CD14-positive monocyte (primary cell): ENCODE measurements at regions not wholly inside any gene's neighbourhood (a gene's known extent, or its start where the extent isn't known, plus 50 kb on each side); places are given as distances from the start of the nearest gene placed in this dataset.

Source experiments
- DNase-seq, 3 donors: peaks; one replicate each; pipeline ENCODE4 v3.0.0-alpha.2; 2011 to 2022
- H2AFZ ChIP-seq: 2 replicates; pipeline ENCODE4 v1.6.0; 2012; ENCODE audit warnings: mild to moderate bottlenecking, low read depth, low read length, inconsistent platforms; ENCODE audit not compliant: insufficient read depth, poor library complexity, severe bottlenecking
- H3K27ac ChIP-seq, 2 donors: 1 replicate in 1 of 2; 2 replicates in 1 of 2; pipeline ENCODE4 v1.5.1; 2012 to 2013; ENCODE audit warnings: low read length in 2 of 2, control low read depth in 1 of 2, inconsistent platforms in 1 of 2, low read depth in 1 of 2, mild to moderate bottlenecking in 1 of 2
- H3K27me3 ChIP-seq, 2 donors: one replicate each; pipeline versions ENCODE4 v1.6.0 to v1.6.1; 2011 to 2013; ENCODE audit warnings: low read length in 2 of 2; ENCODE audit not compliant: control insufficient read depth in 2 of 2, insufficient read depth in 2 of 2
- H3K36me3 ChIP-seq, 2 donors: replicated peaks in 1 of 2; 1 replicate in 1 of 2; 2 replicates in 1 of 2; pipeline versions ENCODE4 v1.5.1 to v1.6.1; 2012 to 2013; ENCODE audit warnings: low read length in 2 of 2, control low read depth in 1 of 2, inconsistent platforms in 1 of 2, mild to moderate bottlenecking in 1 of 2; ENCODE audit not compliant: insufficient read depth in 2 of 2, control insufficient read depth in 1 of 2
- H3K4me1 ChIP-seq, 2 donors: 1 replicate in 1 of 2; 2 replicates in 1 of 2; pipeline versions ENCODE4 v1.5.1 to v1.6.1; 2012 to 2013; ENCODE audit warnings: low read length in 2 of 2, control low read depth in 1 of 2, inconsistent platforms in 1 of 2, mild to moderate bottlenecking in 1 of 2, moderate library complexity in 1 of 2; ENCODE audit not compliant: insufficient read depth in 2 of 2, control insufficient read depth in 1 of 2
- H3K4me2 ChIP-seq: replicated peaks from 2 replicates; pipeline ENCODE3; 2012; ENCODE audit warnings: low read length, moderate library complexity, mild to moderate bottlenecking; ENCODE audit not compliant: poor library complexity, severe bottlenecking; ENCODE audit errors: extremely low read depth
- H3K4me3 ChIP-seq, 3 experiments: fragments of 200-600 bp in 1 of 3; sonication (generic) in 1 of 3; replicated peaks in 1 of 3; 1 replicate in 2 of 3; 2 replicates in 1 of 3; pipeline ENCODE4 v1.5.1; 2011 to 2013; ENCODE audit warnings: low read length in 3 of 3, mild to moderate bottlenecking in 3 of 3, control low read depth in 2 of 3, low read depth in 2 of 3, inconsistent platforms in 1 of 3, moderate library complexity in 1 of 3
- H3K79me2 ChIP-seq: 2 replicates; pipeline ENCODE4 v1.6.0; 2012; ENCODE audit warnings: mild to moderate bottlenecking, control low read depth, inconsistent platforms, low read length, moderate library complexity; ENCODE audit not compliant: insufficient read depth
- H3K9ac ChIP-seq: 2 replicates; pipeline ENCODE4 v1.6.0; 2017; ENCODE audit warnings: low read length, mild to moderate bottlenecking; ENCODE audit not compliant: insufficient read depth, poor library complexity, severe bottlenecking
- H3K9me3 ChIP-seq, 2 donors: replicated peaks in 1 of 2; 1 replicate in 1 of 2; 2 replicates in 1 of 2; pipeline versions ENCODE4 v1.5.1 to v1.6.1; 2012 to 2013; ENCODE audit warnings: low read length in 2 of 2, control low read depth in 1 of 2; ENCODE audit not compliant: control insufficient read depth in 1 of 2, insufficient read depth in 1 of 2
- H4K20me1 ChIP-seq: 2 replicates; pipeline ENCODE4 v1.6.0; 2012; ENCODE audit warnings: mild to moderate bottlenecking, low read length, control low read depth, moderate library complexity; ENCODE audit not compliant: insufficient read depth
- H3K27ac Mint-ChIP-seq, 7 donors: one replicate each; pipeline ENCODE4 v1.8.0; 2020; ENCODE audit warnings: mild to moderate bottlenecking in 7 of 7, mixed read lengths in 7 of 7, moderate library complexity in 6 of 7, inconsistent platforms in 2 of 7
- H3K27me3 Mint-ChIP-seq, 3 donors: one replicate each; pipeline ENCODE4 v1.8.0; 2021 to 2022; ENCODE audit warnings: low read depth in 3 of 3, mild to moderate bottlenecking in 3 of 3, mixed read lengths in 3 of 3, moderate library complexity in 3 of 3, inconsistent platforms in 1 of 3
- H3K36me3 Mint-ChIP-seq, 2 donors: one replicate each; pipeline ENCODE4 v1.8.0; 2020; ENCODE audit warnings: mixed read lengths in 2 of 2, inconsistent platforms in 1 of 2, mild to moderate bottlenecking in 1 of 2
- H3K4me1 Mint-ChIP-seq: one replicate; pipeline ENCODE4 v1.8.0; 2020; ENCODE audit warnings: mild to moderate bottlenecking, mixed read lengths
- H3K4me3 Mint-ChIP-seq, 2 donors: one replicate each; pipeline ENCODE4 v1.8.0; 2020; ENCODE audit warnings: mild to moderate bottlenecking in 2 of 2, mixed read lengths in 2 of 2, moderate library complexity in 1 of 2
- H3K9me3 Mint-ChIP-seq, 7 donors: one replicate each; pipeline ENCODE4 v1.8.0; 2020 to 2022; ENCODE audit warnings: mixed read lengths in 7 of 7, mild to moderate bottlenecking in 6 of 7, moderate library complexity in 6 of 7, inconsistent platforms in 2 of 7
- WGBS: methylation state at CpG from one replicate; pipeline ENCODE4 v1.1.5; 2013; ENCODE audit warnings: missing lambda C conversion rate; ENCODE audit not compliant: insufficient coverage; 5-methylcytosine and 5-hydroxymethylcytosine counted together
- intact Hi-C, 2 donors: fragments of 100-400 bp; cut with micrococcal nuclease; formaldehyde crosslinking; loops; one replicate each; pipeline versions ENCODE4 v1.15.0 to v1.15.1; 2023
- TF ChIP-seq, protein P1 (sequence below): fragments of 200-600 bp; IDR thresholded peaks from one replicate; pipeline ENCODE4 v1.8.0; 2022; ENCODE audit warnings: antibody characterized with exemption, mild to moderate bottlenecking

DNA sequence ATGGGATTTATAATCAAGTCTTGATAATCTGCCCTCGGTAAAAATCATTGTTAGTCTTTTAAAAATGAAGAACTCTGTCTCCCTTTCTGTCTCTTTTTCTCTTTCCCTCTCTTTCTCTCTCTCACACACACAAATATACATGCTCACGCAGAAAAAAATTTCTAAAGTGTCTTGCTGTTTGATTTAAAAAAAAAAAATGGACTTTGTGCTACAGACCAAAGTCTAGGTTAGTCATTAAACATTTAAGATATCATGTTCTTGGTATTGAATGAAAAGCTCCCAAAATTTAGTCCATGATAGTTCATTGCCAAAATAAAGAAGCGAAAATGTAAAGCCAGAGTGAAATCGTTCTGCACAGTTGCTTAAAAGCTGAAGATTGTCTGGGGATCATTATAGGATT lies 665.8 kb downstream of the SORCS1 start:
- H3K27ac Mint-ChIP-seq = no peak overlapping the region
- H3K27ac ChIP-seq = no peak overlapping the region
- no peaks in the 10 kb centered on the region for H3K4me1 ChIP-seq
- WGBS = no CpG with 5 or more reads among the region's 4 CpGs
- no peaks in the 10 kb centered on the region for H3K9me3 ChIP-seq
- H3K36me3 Mint-ChIP-seq = no peaks in the 10 kb centered on the region
- no peaks in the 10 kb centered on the region for H3K79me2 ChIP-seq
- H3K27me3 Mint-ChIP-seq = peaks cover 0 to 1% (median 0%) of the 10 kb centered on the region in 3 donors
- no peaks in the 10 kb centered on the region for H3K27me3 ChIP-seq
- no peak overlapping the region for H2AFZ ChIP-seq
- H3K36me3 ChIP-seq = no peaks in the 10 kb centered on the region
- H3K4me1 Mint-ChIP-seq = no peaks in the 10 kb centered on the region
- TF ChIP-seq, protein P1, sequence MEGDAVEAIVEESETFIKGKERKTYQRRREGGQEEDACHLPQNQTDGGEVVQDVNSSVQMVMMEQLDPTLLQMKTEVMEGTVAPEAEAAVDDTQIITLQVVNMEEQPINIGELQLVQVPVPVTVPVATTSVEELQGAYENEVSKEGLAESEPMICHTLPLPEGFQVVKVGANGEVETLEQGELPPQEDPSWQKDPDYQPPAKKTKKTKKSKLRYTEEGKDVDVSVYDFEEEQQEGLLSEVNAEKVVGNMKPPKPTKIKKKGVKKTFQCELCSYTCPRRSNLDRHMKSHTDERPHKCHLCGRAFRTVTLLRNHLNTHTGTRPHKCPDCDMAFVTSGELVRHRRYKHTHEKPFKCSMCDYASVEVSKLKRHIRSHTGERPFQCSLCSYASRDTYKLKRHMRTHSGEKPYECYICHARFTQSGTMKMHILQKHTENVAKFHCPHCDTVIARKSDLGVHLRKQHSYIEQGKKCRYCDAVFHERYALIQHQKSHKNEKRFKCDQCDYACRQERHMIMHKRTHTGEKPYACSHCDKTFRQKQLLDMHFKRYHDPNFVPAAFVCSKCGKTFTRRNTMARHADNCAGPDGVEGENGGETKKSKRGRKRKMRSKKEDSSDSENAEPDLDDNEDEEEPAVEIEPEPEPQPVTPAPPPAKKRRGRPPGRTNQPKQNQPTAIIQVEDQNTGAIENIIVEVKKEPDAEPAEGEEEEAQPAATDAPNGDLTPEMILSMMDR = no peak
- no peak for DNase-seq
- no peak overlapping the region for H3K4me3 Mint-ChIP-seq
- H4K20me1 ChIP-seq = no peaks in the 10 kb centered on the region
- H3K4me2 ChIP-seq = no peak overlapping the region
- peaks cover 0 to 2% (median 0%) of the 10 kb centered on the region in 7 donors for H3K9me3 Mint-ChIP-seq
- no peak overlapping the region for H3K9ac ChIP-seq
- H3K4me3 ChIP-seq = no peak overlapping the region
- intact Hi-C loops = no loop called here

GRCh38 chr10:106495931-106496330 lies 668.6 kb downstream of the SORCS1 start:
- Mint-ChIP-seq H3K27me3 (peaks cover 0 to 2% (median 0%) of the 10 kb centered on the region in 3 donors), H3K4me1 (no peaks in the 10 kb centered on the region), H3K4me3 (no peak overlapping the region), H3K36me3 (no peaks in the 10 kb centered on the region), H3K9me3 (peaks cover 0 to 4% (median 0%) of the 10 kb centered on the region in 7 donors), H3K27ac (no peak overlapping the region)
- Histone ChIP-seq H3K9ac (no peak overlapping the region), H3K4me2 (no peak overlapping the region), H3K9me3 (no peaks in the 10 kb centered on the region), H3K4me3 (no peak overlapping the region), H3K4me1 (no peaks in the 10 kb centered on the region), H4K20me1 (no peaks in the 10 kb centered on the region), H3K27me3 (no peaks in the 10 kb centered on the region), H3K36me3 (no peaks in the 10 kb centered on the region), H2AFZ (no peak overlapping the region), H3K79me2 (no peaks in the 10 kb centered on the region), H3K27ac (no peak overlapping the region)
- no peak for DNase-seq
- TF ChIP-seq, protein P1 = no peak
- no CpG with 5 or more reads among the region's 3 CpGs for WGBS
- intact Hi-C loops = no loop called here
